Stimulated activated CD4-positive, alpha-beta T cell treated with anti-CD3 and anti-CD28 coated beads, Interleukin-4, amount 100 ng/mL, for 48 hours (primary cell): ENCODE measurements at regions not wholly inside any gene's neighbourhood (a gene's known extent, or its start where the extent isn't known, plus 50 kb on each side); places are given as distances from the start of the nearest gene placed in this dataset.
"Not testable (repeated sequence)": the region's sequence is repeated elsewhere in the genome, so short reads cannot be mapped to it uniquely, and the experiment has no call there.

ENCODE experiments used
- DNase-seq, 2 donors: peaks; one replicate each; pipeline ENCODE4 v3.0.0-alpha.2; 2020; ENCODE audit warnings: low read depth in 2 of 2

DNA sequence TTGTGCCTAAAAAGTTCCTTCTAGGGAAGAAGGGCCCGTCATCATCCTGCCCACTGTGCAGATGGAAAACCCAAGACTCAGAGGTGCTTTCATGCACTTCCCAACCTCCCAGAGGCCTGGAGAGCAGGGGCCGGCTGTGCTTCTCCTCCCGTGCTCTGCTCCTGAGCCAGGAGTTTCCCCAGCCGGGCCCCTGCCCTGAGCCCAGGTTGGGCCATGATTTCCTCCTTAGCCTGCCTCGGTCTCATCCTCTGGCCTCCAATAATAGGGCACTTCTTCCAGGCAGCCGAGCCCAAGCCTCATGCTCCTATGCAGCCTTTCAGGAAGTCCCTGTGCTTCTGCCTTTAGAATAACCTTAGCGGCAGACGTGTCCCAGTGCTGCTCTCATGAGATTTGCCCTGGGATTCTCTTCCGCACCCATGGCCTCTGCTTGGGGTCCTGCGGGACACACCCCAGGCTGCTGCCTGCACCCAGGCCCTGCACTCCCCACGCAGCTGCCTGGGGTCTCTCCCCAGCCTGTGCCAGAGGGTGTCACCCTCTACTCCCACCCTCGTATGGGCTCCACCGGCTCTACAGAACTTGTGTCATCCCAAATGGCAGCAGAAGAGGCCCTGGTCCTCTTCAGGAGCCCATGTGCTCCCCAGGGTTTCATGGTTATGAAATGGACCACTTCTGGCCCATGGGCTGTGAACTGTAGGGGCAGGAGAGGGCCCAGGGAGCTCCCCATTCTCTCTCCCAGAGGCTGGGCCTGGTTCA lies 359.3 kb downstream of the ADGRD1 start:
- DNase-seq, result no peak

- no peak for DNase-seq
These were observed 359.9 kb downstream of the ADGRD1 start for GRCh38 chr12:131313635-131314034.

GRCh38 chr12:131314524-131315090 lies 360.9 kb downstream of the ADGRD1 start:
- DNase-seq, result no peak

DNA sequence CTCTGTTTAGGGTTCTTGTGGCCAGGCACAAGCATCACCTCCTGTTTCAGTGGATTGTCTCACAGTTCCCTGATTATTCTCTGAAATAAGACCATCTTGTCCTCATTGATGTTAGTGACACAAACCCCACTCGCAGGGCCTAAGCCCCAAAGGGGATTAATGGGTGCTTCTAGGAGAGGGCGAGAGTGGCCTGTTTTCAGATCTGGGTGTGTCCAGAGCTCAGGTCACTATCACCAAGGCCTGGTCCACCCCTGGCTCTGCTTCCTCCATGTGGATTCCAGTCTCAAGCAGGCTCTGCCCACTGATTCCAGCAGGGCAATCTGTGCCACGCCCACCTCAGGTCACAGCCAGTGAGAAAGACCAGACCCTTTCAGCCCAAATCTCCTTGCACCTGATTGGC lies 361.9 kb downstream of the ADGRD1 start:
- DNase-seq, result no peak

- DNase-seq, result no peak
These were observed 362.7 kb downstream of the ADGRD1 start for GRCh38 chr12:131316388-131316787.

GRCh38 chr12:131318045-131318685 lies 364.5 kb downstream of the ADGRD1 start:
- DNase-seq, result no peak

DNA sequence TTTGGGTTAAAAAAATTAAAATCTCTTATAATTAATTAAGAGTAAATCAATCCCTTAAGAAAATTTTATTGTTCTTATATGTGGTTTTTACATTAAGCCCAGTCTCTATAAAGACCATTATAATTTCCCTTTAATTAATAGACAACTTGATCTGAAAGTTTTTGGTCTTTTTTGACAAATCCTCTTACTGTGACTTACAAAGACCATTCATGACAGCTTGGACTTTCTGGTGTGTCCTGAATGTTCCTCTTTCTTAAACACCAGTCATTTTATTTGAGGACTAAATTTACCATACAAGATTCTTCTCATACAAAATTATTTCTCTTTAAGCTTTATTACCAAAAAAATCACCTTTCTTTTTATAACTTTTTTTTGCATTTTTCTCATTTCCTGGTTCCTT lies 368.3 kb downstream of the ADGRD1 start:
- DNase-seq, result no peak

DNA sequence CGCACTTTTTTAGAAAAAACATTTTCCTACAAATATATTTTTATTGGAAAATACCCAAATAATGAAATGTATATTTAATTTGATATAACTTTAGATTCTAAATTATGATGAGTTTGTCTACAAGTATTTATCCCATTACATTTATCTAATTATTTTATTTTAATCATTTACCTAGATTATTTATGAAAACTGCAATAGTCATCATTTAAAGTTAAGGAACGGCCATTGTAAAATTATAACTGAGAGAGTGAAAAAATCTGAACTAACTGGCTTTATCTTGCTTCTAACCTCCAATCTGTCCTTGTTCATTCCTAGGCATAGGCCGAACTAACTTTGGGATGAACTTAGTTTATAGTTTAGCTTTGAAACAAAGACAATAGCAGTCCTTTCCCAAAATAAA lies 368.8 kb downstream of the ADGRD1 start:
- not testable (repeated sequence) for DNase-seq

DNA sequence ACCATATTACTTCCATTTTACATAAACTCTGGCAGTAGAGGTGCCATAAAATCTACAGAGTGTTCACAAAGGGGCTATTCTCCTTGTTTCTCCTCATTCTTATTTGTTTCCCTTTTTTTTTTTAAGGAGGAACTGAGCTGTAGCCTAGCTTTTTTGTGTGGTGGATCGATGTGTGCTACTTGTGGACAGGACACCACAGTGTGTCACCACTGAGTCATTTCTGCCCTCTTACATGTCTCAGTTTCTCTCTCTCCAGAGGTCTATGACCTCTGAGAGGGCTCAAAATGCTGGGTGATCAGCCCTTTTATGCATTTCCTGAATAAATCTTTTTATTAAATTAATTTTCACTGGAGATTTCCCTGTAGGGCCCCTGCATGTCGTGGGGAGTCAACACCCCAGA lies 370.2 kb downstream of the ADGRD1 start:
- no peak for DNase-seq

- no peak for DNase-seq
These were observed 374.1 kb downstream of the ADGRD1 start for GRCh38 chr12:131327521-131328488.

DNA sequence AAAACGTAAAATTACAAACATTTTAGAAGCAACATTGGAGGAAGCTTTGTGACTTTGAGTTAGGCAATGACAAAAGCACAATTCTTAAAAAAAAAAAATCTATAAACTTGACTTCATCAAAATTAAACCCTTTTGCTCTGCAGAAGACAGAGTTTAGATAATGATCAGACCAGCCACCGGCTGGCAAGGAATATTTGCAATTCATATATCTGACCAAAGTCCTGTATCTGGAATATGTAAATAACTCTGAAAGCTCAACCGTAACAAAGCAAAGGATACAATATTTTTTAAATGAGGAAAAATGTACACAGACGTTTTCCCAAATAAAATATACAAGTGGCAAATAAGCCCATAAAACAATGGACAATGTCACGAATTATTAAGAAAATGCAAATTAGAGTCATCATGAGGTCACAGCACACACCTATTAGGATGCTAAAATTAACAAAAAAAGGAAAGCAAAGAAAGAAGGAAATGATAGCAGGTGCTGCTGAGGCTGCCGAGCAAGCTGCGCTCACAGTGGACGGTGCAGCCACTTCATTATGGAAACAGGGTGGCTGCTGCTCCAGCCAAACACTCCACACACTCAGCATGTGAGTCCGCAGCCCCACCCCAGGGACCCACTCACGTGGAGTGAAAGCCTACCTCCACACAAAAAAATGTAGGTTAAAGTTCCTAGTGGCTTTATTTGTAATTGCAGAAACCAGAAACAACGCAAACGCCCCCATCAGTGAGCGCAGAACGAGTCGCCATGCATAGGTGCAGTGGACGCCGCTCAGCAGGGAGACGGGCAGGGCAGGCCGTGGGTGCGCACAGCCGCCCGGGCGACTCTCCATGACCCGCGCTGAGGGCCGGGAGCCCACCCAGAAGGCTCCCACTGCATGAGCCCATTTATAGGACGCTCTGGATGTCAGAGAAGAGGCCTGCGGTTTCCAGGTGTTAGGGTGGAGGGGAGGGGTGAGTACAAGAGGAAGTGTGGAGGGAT lies 375.4 kb downstream of the ADGRD1 start:
- DNase-seq, result not testable (repeated sequence)

DNA sequence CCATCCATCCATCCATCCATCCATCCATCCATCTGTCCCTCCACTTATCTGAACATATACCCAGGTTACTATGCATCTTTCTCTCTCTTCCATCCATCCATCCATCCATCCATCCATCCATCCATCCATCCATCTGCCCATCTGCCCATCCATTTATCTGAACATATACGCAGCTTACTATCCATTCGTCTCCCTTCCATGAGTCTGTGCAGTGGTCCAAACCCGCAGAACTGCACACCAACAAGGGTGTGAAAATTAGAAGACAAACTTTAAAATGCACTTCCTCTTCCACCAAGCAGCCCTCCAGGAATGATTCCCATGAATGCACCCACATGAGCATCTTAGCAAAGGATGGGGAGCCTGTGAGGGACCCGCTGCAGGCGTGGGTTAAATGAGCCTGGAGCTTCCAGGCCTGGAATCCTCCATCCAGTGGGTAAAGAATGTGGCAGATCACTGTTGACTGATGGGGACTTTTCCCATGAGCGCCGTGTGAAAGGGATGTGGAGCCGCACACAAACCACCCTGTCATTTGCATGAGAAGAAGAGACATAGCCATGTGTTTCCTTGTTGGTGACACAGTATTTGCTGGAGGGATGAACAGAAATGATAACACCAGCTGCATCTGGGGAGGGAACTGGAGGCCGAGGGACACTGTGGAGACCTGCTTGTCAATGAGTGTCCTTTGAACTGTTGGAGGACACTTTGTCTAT lies 376.6 kb downstream of the ADGRD1 start:
- no peak for DNase-seq

GRCh38 chr12:131331148-131331750 lies 377.5 kb downstream of the ADGRD1 start:
- DNase-seq, result no peak

DNA sequence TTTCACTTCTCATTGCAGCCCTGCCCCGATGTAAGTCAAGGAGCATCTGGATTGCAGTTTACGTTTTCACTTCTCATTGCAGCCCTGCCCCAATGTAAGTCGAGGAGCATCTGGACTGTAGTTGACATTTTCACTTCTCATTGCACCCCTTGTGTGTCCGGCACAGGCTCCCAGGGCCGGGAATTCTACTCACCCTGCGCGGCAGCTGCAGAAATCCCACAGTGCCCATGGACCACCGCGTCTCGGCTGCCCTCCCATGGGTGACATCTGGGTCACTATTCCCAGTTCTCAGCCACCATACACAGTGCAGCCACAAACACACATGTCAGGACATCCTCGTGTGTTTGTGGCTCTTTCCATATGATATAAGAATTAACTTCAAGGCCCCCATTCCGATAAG lies 378.5 kb downstream of the ADGRD1 start:
- no peak for DNase-seq

DNA sequence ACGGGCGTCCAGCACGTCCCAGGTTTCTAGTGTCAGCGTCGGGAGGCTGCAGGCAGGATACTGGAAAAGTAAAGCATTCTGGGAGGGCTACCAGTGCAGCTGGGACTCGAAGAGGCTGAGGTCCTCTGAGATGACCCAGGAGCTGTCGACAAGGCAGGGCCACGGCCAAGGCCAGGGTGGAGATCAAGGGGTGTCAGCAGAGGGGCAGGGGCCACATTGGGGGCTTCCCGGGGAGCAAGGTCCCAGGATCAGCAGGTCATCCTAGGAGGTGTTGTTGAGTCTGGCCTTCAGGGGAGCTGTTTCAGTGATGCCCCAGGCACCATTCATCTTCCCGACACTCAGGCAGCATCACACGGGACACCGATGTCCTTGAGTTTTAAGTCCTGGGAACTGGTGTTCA lies 377.8 kb upstream of the SFSWAP start:
- DNase-seq, result no peak

- DNase-seq, result no peak
These were observed 377.1 kb upstream of the SFSWAP start for GRCh38 chr12:131333621-131334440.

GRCh38 chr12:131334835-131335234 lies 376.1 kb upstream of the SFSWAP start:
- no peak for DNase-seq

DNA sequence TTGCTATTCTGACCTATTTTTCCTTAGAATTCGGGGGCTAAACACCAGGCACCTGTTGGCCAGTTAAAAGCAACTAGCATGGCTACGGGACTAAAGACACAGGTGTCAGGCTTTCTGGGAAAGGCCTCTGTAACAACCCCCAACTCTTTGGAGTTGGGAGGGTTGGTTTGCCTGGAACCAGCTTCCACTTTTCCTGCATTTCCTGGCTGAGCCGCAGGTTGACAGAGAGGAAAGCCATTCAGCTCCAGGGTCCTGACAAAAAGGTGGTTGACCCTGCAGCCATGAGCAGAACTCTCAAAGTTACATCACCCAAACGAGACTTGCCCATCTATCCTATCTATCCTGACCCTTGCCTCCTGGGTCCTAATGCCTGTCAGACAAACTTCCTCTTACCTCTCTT lies 375.4 kb upstream of the SFSWAP start:
- DNase-seq, result no peak

GRCh38 chr12:131337861-131338260 lies 373.0 kb upstream of the SFSWAP start:
- DNase-seq, result not testable (repeated sequence)
